ENCODE measurements at regions not wholly inside any gene's neighbourhood (a gene's known extent, or its start where the extent isn't known, plus 50 kb on each side); places are given as distances from the start of the nearest gene placed in this dataset.

DNA sequence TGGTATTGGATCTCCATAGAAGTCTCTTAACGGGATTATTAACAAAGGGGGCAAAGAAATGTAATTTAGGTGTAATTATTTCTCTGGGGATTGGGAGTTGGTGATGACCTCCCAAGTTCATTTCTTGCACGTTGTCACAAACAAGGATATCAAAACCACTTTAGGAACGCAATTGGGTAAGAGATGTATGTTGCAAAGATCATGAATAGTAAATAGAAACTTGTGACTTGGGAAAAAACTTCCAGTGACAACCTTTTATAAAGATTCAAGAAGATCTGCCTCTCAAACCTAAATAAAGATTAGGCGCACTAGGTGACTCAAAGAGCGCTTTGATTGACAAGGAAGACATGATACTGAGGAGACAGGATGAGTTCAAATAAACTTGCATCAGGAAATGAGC, 127.8 kb upstream of the TRIB2 start:
- TF ChIP-seq, protein P1, sequence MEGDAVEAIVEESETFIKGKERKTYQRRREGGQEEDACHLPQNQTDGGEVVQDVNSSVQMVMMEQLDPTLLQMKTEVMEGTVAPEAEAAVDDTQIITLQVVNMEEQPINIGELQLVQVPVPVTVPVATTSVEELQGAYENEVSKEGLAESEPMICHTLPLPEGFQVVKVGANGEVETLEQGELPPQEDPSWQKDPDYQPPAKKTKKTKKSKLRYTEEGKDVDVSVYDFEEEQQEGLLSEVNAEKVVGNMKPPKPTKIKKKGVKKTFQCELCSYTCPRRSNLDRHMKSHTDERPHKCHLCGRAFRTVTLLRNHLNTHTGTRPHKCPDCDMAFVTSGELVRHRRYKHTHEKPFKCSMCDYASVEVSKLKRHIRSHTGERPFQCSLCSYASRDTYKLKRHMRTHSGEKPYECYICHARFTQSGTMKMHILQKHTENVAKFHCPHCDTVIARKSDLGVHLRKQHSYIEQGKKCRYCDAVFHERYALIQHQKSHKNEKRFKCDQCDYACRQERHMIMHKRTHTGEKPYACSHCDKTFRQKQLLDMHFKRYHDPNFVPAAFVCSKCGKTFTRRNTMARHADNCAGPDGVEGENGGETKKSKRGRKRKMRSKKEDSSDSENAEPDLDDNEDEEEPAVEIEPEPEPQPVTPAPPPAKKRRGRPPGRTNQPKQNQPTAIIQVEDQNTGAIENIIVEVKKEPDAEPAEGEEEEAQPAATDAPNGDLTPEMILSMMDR (IDR thresholded peaks at IDR 0.05; ENCODE audit: low read depth, low read length) = no peak
- no peak for DNase-seq (ENCODE audit: extremely low read depth, low read depth)

DNA sequence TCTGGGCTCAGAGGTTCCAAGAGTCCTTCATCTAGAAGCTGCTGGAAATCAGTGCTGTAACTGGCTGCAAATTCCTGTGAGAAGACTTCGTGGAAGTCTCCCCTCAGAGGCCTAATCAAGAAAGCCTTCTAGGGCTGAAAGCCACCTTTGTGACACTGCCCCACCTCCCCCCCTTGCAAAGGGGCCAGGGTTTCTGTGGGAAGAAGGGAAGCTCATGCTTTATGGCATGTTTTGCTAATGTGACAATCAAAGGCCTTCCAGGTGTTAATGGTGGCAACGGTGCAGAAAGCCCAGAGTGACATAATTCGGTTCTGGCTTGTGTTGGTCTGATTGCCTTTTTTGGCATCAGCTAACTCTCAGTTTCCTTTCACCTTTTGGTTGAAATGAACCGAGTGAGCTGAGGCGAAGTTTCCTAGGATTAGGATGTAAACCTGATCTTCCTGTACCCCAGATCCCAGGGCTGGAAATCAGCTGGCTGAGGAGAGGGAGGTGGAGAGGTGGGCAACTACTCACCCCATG, 126.9 kb upstream of the TRIB2 start:
- no peak for DNase-seq (ENCODE audit: extremely low read depth, low read depth)
- TF ChIP-seq, protein P1 (IDR thresholded peaks at IDR 0.05; ENCODE audit: low read depth, low read length) = no peak

DNA sequence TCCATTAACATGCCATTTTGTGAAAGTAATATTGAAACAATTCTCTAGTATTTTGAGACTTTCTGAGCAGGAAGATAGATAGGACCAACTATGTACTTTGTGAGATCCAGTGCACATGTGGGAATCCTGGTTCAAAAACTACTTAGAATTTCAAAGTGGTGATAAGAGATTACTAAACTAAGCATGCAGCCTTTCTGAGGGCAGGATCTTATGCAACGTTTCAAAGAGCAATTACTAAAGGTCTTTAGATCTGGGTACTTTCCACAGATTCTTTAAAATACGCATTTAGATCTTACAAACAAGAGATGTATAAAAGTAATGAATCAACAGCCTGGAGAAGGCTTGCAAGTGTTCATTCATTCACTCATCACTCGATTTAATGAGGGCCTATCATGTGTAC, 124.4 kb upstream of the TRIB2 start:
- DNase-seq (ENCODE audit: extremely low read depth, low read depth) = no peak
- TF ChIP-seq, protein P1 (IDR thresholded peaks at IDR 0.05; ENCODE audit: low read depth, low read length) = no peak

DNA sequence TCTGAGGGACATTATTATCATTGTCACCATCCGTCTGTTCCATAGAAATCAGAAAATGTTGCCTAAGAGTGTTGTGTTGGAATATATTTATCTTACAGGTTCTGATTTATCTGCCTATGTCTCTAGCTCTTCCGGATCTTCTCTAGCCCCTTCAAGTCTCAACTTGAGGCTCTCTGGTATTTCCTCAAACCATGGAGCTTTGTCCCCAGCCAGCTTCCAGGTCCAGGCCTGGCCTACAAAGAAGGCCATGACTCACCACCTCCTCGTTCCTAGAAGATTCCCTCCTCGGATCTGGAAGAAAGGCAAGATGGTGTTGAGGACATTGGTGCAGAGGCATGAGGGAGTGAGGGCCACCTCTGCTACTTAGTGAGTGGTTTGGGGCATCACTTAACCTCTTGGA, 122.1 kb upstream of the TRIB2 start:
- no peak for DNase-seq (ENCODE audit: extremely low read depth, low read depth)
- TF ChIP-seq, protein P1 (IDR thresholded peaks at IDR 0.05; ENCODE audit: low read depth, low read length) = no peak

DNA sequence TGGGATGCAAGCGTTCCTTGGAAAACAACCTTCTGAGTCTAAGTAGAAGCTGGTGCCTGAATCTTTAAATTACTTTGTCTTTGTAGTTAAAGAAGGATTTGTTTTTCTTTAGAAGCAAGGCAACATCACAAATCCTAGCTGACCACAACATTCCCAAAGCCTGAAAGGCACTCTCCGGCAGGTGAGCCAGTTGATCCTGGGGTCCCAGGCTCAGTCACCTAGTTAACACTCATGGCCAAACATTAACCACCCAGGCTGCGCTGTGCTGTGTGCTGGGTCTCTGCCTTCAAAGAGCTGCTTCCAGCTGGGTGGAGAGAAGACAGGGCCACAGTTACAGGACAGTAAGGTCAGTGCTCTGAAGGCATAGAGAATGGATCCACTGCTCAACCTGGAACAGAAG, 120.0 kb upstream of the TRIB2 start:
- TF ChIP-seq, protein P1 (IDR thresholded peaks at IDR 0.05; ENCODE audit: low read depth, low read length) = no peak
- no peak for DNase-seq (ENCODE audit: extremely low read depth, low read depth)

DNA sequence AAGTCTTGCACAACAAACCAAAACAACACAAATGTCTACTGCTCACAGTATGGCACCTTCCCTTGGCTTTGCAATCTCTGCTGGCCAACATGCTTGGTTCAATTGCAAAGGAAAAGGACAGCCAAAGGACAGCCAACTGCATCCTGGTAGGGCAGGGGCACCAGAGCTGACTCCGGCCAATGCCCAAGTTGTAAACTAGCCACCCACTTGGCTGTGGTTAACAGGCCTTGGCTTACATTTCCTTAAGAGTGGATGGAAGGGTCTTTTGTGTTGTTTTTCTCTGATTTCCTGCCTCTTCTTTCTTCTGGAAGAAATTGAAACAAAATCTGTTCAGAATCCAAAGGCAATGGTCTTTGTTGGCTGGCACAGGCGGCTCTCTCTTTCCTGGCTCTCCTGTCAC, 119.1 kb upstream of the TRIB2 start:
- TF ChIP-seq, protein P1 (IDR thresholded peaks at IDR 0.05; ENCODE audit: low read depth, low read length) = no peak
- no peak for DNase-seq (ENCODE audit: extremely low read depth, low read depth)

DNA sequence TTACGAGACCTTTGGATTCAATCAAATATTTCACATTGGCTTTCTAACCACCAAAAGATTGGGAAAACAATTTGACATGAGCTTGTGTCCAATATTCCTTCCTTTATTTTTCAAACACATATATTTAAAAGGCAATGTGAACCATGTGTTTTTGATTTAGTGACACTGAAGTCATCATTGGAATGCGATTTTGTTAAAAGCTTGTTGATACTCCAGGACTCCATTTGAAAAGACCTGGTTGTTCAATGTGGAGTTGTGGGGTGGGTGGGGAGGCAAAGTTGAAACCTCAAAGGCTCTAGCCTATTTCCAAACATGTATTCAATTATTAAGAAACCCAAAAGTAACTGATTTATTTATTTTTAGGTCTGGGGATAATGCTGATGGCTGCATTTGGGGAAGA, 114.1 kb upstream of the TRIB2 start:
- DNase-seq (ENCODE audit: extremely low read depth, low read depth) = no peak
- TF ChIP-seq, protein P1 (IDR thresholded peaks at IDR 0.05; ENCODE audit: low read depth, low read length) = no peak

Data from AG09319 (cell line).